Activated CD4-positive, alpha-beta T cell treated with anti-CD3 and anti-CD28 coated beads for 48 hours (primary cell): ENCODE measurements at regions not wholly inside any gene's neighbourhood (a gene's known extent, or its start where the extent isn't known, plus 50 kb on each side); places are given as distances from the start of the nearest gene placed in this dataset.

Source experiments
- DNase-seq: peaks from one replicate; pipeline ENCODE4 v3.0.0-alpha.2; 2020

GRCh38 chr6:159325476-159325875, 156.3 kb downstream of the FNDC1 start:
- no peak for DNase-seq

- no peak for DNase-seq
Observed at GRCh38 chr6:159324596-159324995, 155.4 kb downstream of the FNDC1 start.
